Activated T-helper 1 cell treated with anti-CD3 and anti-CD28 coated beads, Interleukin-12 subunit alpha, Interleukin-12 subunit beta, Interleukin-2, Interleukin-4 antibody, amounts not matched to agents 30 ng/mL and 10 ng/mL and 1 ng/mL, durations not matched to agents 14 hours and 24 hours and 36 hours (primary cell): ENCODE measurements at regions not wholly inside any gene's neighbourhood (a gene's known extent, or its start where the extent isn't known, plus 50 kb on each side); places are given as distances from the start of the nearest gene placed in this dataset.

ENCODE experiments used
- DNase-seq: peaks from one replicate; pipeline ENCODE4 v3.0.0; 2021; ENCODE audit warnings: low spot score
- H3K27ac Mint-ChIP-seq: one replicate; pipeline ENCODE4 v1.8.0; 2021; ENCODE audit warnings: mild to moderate bottlenecking, mixed read lengths
- H3K27me3 Mint-ChIP-seq: one replicate; pipeline ENCODE4 v1.8.0; 2022; ENCODE audit warnings: mild to moderate bottlenecking, moderate library complexity, mixed read lengths; ENCODE audit not compliant: insufficient read depth
- H3K36me3 Mint-ChIP-seq: one replicate; pipeline ENCODE4 v1.8.0; 2021; ENCODE audit warnings: low read depth, mixed read lengths
- H3K4me1 Mint-ChIP-seq: one replicate; pipeline ENCODE4 v1.8.0; 2021; ENCODE audit warnings: low read depth, mixed read lengths
- H3K4me3 Mint-ChIP-seq: one replicate; pipeline ENCODE4 v1.8.0; 2021; ENCODE audit warnings: mild to moderate bottlenecking, moderate library complexity, mixed read lengths
- H3K9me3 Mint-ChIP-seq: one replicate; pipeline ENCODE4 v1.8.0; 2021; ENCODE audit warnings: mixed read lengths
- intact Hi-C: fragments of 100-400 bp; cut with micrococcal nuclease; formaldehyde crosslinking; loops from one replicate; pipeline ENCODE4 v1.15.1; 2024

DNA sequence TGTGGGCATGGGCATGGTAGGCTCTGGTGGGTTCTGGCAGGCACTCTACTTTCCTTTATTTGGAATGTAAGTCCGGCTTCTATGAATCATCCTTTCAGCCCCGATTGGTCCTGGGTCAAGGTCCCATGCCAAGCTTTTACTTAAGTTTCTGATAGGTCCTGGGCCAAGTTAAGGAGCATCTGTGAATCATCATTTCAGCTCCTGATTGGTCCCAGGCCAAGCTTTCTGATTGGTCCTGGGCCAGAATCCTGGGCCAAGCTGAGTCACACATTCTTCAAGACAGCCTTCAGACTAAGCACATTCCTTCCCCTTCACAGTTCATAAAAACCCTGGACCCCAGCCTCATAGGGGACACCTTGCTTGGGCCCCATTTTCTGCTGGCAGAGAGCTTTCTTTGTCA, 231.0 kb upstream of the EYS start:
- H3K4me1 Mint-ChIP-seq, result no peaks in the 10 kb centered on the region
- H3K36me3 Mint-ChIP-seq, result no peaks in the 10 kb centered on the region
- no peak for DNase-seq
- no peak overlapping the region for H3K4me3 Mint-ChIP-seq
- no peaks in the 10 kb centered on the region for H3K27me3 Mint-ChIP-seq
- H3K27ac Mint-ChIP-seq, result no peak overlapping the region
- intact Hi-C loops, result no loop called here
- H3K9me3 Mint-ChIP-seq, result peaks cover 4% of the 10 kb centered on the region

DNA sequence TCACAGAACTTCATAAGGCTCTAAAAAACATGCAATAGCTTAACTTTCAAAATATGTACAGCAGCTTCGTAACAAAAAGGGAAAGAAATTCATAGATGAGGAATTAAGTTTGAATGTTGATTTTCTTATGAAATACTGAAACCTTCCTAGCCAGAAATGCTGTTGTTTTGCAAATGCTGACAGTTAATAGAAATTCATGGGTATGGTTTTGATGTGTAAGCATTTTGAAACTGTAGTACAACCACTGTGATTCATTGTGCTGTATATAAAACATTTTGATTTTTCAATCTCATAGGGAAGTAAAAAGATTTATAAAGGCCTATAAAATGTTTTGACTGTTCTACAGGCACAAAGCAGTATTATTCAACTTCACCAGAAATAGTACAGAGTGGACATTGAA, 228.4 kb upstream of the EYS start:
- H3K36me3 Mint-ChIP-seq, result no peaks in the 10 kb centered on the region
- intact Hi-C loops, result no loop called here
- H3K4me1 Mint-ChIP-seq, result no peaks in the 10 kb centered on the region

DNA sequence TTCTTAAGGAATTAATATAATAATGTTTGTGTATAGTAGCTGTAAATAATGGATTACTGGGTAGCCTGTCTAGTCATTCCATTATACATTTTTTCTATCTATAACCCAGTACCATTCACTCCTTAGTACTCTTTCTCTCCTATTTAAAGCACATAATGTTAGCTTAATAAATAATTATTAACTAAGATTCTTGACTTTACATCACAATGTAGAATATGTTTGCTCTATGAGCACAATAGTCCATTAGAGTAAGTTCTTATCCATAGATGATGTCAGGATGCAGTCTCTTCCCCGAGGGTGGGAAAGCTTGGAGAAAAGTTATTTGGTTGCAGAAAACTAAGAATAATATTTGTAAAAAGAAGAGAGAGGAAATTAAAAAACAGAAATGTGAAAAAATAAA, 226.4 kb upstream of the EYS start:
- intact Hi-C loops, result no loop called here
- Mint-ChIP-seq H3K27me3 (no peaks in the 10 kb centered on the region), H3K4me3 (no peak overlapping the region), H3K27ac (no peak overlapping the region), H3K9me3 (peaks cover 3% of the 10 kb centered on the region), H3K4me1 (no peaks in the 10 kb centered on the region), H3K36me3 (no peaks in the 10 kb centered on the region)
- DNase-seq, result no peak

More for the DNA sequence above, 228.4 kb upstream of the EYS start:
- no peak for DNase-seq
- Mint-ChIP-seq H3K27me3 (no peaks in the 10 kb centered on the region), H3K9me3 (peaks cover 4% of the 10 kb centered on the region), H3K27ac (no peak overlapping the region), H3K4me3 (no peak overlapping the region)

DNA sequence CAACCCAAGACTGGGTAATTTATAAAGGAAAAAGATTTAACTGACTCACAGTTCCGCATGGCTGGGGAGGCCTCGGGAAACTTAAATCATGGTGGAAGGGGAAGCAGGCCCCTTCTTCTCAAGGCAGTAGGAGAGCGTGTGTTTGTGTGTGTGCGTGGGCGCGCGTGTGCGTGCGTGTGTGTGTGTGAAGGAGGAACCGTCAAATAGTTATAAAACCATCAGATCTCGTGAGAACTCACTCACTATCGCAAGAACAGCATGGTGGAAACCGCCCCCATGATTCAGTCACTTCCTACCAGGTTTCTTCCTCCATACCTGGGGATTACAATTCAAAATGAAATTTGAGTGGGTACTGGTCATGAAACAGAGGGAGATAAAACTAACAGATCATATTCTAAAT, 220.1 kb upstream of the EYS start:
- no peaks in the 10 kb centered on the region for H3K4me1 Mint-ChIP-seq
- H3K27me3 Mint-ChIP-seq, result no peaks in the 10 kb centered on the region
- no peak overlapping the region for H3K27ac Mint-ChIP-seq
- H3K4me3 Mint-ChIP-seq, result no peak overlapping the region
- intact Hi-C loops, result no loop called here
- H3K36me3 Mint-ChIP-seq, result no peaks in the 10 kb centered on the region
- H3K9me3 Mint-ChIP-seq, result peaks cover 6% of the 10 kb centered on the region
- no peak for DNase-seq

DNA sequence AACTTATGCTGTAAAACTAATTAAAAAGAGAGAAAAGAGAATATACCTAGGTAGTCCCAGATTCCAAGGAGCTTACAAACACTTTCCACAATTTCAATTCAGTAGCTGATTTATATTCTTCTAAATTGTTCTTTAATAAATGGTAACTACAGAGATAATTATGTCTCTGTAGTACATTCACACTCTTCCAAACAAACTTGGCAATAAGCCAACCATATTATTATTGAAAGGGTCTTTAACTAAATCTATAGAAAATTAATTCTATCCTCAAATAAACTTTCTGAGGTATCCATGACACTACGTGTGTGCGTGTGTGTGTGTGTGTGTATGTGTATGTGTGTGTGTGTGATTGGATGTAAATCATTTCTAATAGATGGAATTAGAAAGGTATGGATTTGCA, 217.4 kb upstream of the EYS start:
- no peaks in the 10 kb centered on the region for H3K27me3 Mint-ChIP-seq
- H3K4me3 Mint-ChIP-seq, result no peak overlapping the region
- no peaks in the 10 kb centered on the region for H3K4me1 Mint-ChIP-seq
- no peak overlapping the region for H3K27ac Mint-ChIP-seq
- no peak for DNase-seq
- intact Hi-C loops, result no loop called here
- no peaks in the 10 kb centered on the region for H3K36me3 Mint-ChIP-seq
- peaks cover 6% of the 10 kb centered on the region for H3K9me3 Mint-ChIP-seq

DNA sequence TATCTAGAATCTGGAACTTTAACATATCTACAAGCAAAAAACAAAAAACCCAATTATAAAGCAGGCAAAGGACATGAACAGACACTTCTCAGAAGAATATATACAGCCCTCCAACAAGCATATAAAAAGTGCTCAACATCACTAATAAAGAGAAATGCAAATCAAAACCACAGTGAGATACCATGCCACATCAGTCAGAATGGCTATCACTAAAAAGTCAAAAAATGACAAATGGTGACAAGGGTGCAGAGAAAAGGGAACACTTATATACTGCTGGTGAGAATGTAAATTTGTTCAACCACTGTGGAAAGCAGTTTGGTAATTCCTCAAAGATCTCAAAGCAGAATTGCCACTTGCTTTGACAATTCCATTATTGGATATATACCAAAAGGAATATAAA, 215.0 kb upstream of the EYS start:
- no peak overlapping the region for H3K4me3 Mint-ChIP-seq
- no peak overlapping the region for H3K27ac Mint-ChIP-seq
- H3K9me3 Mint-ChIP-seq, result peaks cover 6% of the 10 kb centered on the region
- H3K27me3 Mint-ChIP-seq, result no peaks in the 10 kb centered on the region
- H3K36me3 Mint-ChIP-seq, result no peaks in the 10 kb centered on the region
- H3K4me1 Mint-ChIP-seq, result no peaks in the 10 kb centered on the region
- intact Hi-C loops, result no loop called here
- no peak for DNase-seq

DNA sequence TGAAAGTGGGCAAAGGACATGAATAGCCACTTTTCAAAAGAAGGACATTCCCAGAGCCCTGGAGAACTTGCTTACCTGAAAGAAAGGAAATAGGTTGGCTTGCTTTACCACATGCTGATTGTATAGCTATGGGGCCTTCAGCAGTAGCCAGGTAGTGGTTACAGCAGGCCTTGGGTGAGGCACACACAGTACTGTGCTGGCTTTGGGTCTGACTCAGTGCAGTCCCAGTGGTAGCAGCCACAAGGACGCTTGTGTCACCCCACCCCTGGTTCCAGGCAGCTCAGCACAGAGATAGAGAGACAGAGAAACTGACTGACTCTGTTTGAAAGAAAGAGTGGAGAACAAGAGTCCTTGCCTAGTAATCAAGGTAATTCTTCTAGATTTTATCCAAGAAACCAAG, 201.0 kb upstream of the EYS start:
- H3K9me3 Mint-ChIP-seq, result peaks cover 31% of the 10 kb centered on the region
- H3K27ac Mint-ChIP-seq, result no peak overlapping the region
- H3K27me3 Mint-ChIP-seq, result no peaks in the 10 kb centered on the region
- intact Hi-C loops, result no loop called here
- DNase-seq, result no peak
- no peaks in the 10 kb centered on the region for H3K36me3 Mint-ChIP-seq
- H3K4me1 Mint-ChIP-seq, result no peaks in the 10 kb centered on the region
- no peak overlapping the region for H3K4me3 Mint-ChIP-seq

DNA sequence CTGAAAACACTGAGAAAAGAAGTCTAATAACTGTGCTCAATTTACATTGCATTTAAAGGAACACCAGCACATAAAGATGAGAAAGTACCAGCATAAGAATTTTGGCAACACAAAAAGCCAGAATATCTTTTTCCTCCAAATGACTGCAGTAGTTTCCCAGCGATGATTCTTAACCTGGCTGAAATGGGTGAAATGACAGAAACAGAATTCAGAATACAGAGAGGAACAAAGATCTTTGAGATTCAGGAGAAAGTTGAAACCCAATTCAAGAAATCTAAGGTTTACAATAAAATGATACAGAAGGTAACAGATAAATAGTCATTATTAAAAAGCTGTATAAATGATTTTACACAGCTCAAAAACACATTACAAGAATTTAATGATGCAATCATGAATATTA, 197.0 kb upstream of the EYS start:
- no peak overlapping the region for H3K4me3 Mint-ChIP-seq
- H3K36me3 Mint-ChIP-seq, result no peaks in the 10 kb centered on the region
- intact Hi-C loops, result no loop called here
- H3K9me3 Mint-ChIP-seq, result peaks cover 19% of the 10 kb centered on the region
- H3K27ac Mint-ChIP-seq, result no peak overlapping the region
- DNase-seq, result no peak
- H3K4me1 Mint-ChIP-seq, result no peaks in the 10 kb centered on the region
- no peaks in the 10 kb centered on the region for H3K27me3 Mint-ChIP-seq

DNA sequence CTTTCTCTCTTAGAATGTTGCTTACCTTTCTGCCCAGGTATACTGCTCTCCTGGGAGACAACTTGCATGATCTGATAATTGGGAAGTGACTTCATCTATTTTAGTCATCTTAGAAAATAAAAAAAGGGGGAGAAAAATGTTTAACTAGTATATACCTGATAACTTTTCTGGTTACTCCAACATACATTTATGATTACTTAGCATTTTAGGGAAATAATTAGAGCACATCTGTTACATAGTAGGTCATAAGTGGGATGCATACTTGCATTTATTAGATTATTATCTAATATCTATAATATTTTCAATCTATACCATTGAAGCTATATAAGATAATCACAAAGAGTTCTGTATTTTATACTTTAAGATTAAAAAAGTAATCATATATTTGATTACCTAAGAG, 193.9 kb upstream of the EYS start:
- Mint-ChIP-seq H3K4me1 (no peaks in the 10 kb centered on the region), H3K27ac (no peak overlapping the region), H3K27me3 (no peaks in the 10 kb centered on the region), H3K36me3 (no peaks in the 10 kb centered on the region), H3K4me3 (no peak overlapping the region), H3K9me3 (peaks cover 16% of the 10 kb centered on the region)
- DNase-seq, result no peak
- intact Hi-C loops, result no loop called here

DNA sequence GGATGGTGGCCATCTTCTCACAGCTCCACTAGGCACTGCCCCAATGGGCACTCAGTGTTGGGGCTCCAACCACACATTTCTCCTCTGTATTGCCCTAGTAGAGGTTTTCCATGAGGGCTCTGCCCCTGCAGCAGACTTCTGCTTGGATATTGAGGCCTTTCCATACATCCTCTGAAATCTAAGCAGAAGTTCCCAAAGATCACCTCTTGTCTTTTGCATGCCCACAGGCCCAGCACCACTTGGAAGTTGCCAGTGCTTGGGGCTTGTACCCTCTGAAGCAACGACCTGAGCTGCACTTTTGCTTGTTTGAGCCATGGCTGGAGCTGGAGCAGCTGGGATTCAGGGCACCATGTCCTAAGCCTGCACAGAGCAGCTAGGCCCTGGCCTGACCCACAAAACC, 189.1 kb upstream of the EYS start:
- Mint-ChIP-seq H3K9me3 (peaks cover 11% of the 10 kb centered on the region), H3K36me3 (no peaks in the 10 kb centered on the region), H3K4me3 (no peak overlapping the region), H3K27ac (no peak overlapping the region), H3K27me3 (no peaks in the 10 kb centered on the region), H3K4me1 (no peaks in the 10 kb centered on the region)
- intact Hi-C loops, result no loop called here
- no peak for DNase-seq

DNA sequence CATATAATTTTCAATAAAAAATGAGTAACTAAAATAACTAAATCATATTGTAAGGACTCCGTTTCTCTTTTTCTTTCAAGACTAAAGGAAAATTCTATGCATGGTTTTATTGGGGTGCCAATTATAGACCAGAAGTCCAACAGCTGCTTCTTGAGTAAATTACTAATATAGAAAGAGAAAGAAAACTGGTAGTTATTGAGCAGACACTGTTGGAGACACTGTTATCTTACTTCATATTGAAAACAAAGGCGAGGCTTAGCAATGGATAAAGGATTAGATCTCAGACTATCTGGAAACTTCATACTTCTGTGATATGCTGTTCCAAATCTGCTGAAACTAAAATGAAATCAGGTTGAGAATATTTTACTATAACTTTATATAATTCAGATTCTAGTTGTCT, 169.6 kb upstream of the EYS start:
- no peaks in the 10 kb centered on the region for H3K27me3 Mint-ChIP-seq
- no peaks in the 10 kb centered on the region for H3K36me3 Mint-ChIP-seq
- H3K4me3 Mint-ChIP-seq, result no peak overlapping the region
- no peaks in the 10 kb centered on the region for H3K4me1 Mint-ChIP-seq
- H3K27ac Mint-ChIP-seq, result no peak overlapping the region
- peaks cover under 1% of the 10 kb centered on the region for H3K9me3 Mint-ChIP-seq
- DNase-seq, result no peak
- intact Hi-C loops, result no loop called here

DNA sequence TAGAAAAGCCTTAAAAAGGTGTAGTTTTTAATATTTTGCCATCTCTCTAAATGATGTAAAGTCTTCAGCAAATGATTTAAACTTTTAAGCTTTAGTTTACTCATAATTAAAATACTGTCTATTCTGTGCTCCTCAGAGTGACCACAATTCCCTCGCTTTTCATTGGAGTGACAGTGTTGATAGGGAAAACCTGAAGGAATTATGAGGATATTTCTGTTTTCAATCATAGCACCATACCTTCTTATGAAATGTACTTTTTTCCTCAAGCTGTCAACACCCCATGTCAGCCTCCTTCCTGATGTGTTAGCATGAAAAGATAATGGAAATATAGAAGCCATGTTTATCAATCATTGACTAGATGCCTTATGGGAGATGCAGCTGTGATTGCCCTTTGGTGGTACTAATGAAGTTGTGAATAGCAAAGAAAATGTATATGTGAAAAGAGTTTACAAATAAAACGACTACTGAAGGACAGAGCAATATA, 145.4 kb upstream of the EYS start:
- no peak for DNase-seq
- no peaks in the 10 kb centered on the region for H3K27me3 Mint-ChIP-seq
- H3K36me3 Mint-ChIP-seq, result no peaks in the 10 kb centered on the region
- no peak overlapping the region for H3K4me3 Mint-ChIP-seq
- H3K27ac Mint-ChIP-seq, result no peak overlapping the region
- H3K9me3 Mint-ChIP-seq, result peaks cover 13% of the 10 kb centered on the region
- H3K4me1 Mint-ChIP-seq, result no peaks in the 10 kb centered on the region
- intact Hi-C loops, result no loop called here

DNA sequence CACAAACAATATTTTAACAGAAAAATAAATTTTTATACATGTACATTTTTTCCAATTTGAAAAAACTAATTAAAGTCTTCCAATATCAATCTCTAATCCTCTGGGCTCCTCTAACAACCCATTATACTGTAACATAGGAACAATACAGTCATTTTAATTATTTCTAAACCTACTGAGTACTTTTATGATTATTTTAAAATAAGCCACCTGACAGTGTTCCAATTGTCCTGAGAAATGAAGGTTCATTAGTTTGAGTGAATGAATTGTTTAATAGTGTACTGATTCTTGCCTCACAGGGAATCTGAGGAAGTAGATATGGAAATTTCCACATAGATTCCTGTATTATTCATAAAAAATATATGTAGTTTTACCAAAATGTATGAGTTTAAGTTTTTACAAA, 123.1 kb upstream of the EYS start:
- Mint-ChIP-seq H3K4me3 (no peak overlapping the region), H3K4me1 (no peaks in the 10 kb centered on the region), H3K36me3 (no peaks in the 10 kb centered on the region), H3K27me3 (no peaks in the 10 kb centered on the region), H3K27ac (no peak overlapping the region), H3K9me3 (peaks cover 16% of the 10 kb centered on the region)
- intact Hi-C loops, result no loop called here
- no peak for DNase-seq

DNA sequence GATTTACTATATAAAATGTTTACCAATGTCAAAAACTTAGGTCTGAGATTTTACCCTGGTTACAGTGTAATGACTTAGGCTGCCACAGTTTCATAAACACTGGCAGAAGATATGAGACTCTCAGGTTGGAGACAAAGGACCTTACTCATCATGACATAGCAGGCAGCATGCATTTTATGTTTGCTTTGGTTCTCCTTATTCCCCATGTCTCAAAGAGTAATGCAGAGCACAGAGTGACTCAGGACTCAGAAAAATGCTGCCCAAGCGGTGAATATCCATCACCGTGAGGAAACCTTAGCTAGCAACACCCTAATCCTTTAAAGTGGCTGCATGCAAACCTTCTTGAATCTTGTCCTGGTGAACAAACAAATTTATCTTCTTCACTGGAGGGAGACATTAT, 112.1 kb upstream of the EYS start:
- Mint-ChIP-seq H3K4me1 (no peaks in the 10 kb centered on the region), H3K27ac (no peak overlapping the region), H3K27me3 (no peaks in the 10 kb centered on the region), H3K4me3 (no peak overlapping the region), H3K9me3 (peaks cover 14% of the 10 kb centered on the region), H3K36me3 (no peaks in the 10 kb centered on the region)
- intact Hi-C loops, result no loop called here
- no peak for DNase-seq
